ENCODE measurements at regions not wholly inside any gene's neighbourhood (a gene's known extent, or its start where the extent isn't known, plus 50 kb on each side); places are given as distances from the start of the nearest gene placed in this dataset.

DNA sequence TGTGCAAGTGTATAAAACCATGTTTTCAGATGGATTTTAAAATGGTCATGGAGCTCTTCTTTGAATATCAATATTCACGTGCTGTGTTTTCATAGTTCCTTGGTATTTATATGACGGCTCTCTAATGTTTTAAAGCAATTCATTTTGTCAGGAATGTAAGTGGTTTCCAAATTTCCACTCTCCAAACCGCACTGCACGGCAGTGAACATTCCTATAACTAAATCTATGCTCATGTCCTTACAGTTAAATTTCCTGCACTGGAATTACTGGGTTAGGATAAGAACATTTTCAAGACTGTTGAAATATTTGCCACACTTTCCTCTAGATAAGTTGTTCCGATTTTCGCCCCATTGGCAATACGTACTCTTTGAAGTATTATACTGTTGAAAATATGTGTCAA lies 398.9 kb downstream of the PMP22 start:
- DNase-seq (ENCODE audit: low spot score) (no peak), ATAC-seq (no peak)
- ChIA-PET POLR2A (no interaction called here), CTCF (no interaction called here)
- Mint-ChIP-seq H3K27ac (no peak overlapping the region), H3K9me3 (peaks cover 10% of the 10 kb centered on the region), H3K4me1 (peaks cover 4% of the 10 kb centered on the region; the same call in 1 of the 2 replicates), H3K36me3 (no peaks in the 10 kb centered on the region), H3K27me3 (ENCODE audit: low read depth) (no peaks in the 10 kb centered on the region; the same call in 1 of the 2 replicates), H3K4me3 (no peak overlapping the region)
- TF ChIP-seq OVOL2 (CRISPR knock-in tag; IDR thresholded peaks at IDR 0.05; ENCODE audit: borderline replicate concordance), result no peak
- no peak for TF ChIP-seq NFYB (CRISPR knock-in tag; conservative IDR thresholded peaks at IDR 0.05; ENCODE audit: low read depth)

DNA sequence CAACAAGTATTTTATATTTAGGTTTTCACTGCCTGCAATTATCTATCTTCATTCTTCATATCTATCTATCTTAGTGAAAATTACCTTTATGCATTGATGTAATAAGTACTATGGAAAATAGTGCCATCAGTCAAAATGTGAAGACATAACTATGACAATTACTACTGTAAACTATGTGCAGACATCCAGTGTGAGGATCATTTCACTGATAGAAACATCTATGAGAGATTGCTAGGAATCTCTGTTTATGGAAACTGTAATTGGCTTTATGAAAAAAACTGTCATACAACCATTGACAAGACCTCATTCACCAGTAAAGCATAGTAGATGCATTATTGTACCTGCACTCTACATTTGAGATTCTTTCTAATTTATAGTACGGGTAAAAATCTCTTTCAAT lies 401.0 kb downstream of the PMP22 start:
- ATAC-seq (no peak), DNase-seq (ENCODE audit: low spot score) (no peak)
- CTCF ChIA-PET, result no interaction called here
- Mint-ChIP-seq H3K36me3 (no peaks in the 10 kb centered on the region), H3K27ac (no peak overlapping the region), H3K27me3 (ENCODE audit: low read depth) (no peaks in the 10 kb centered on the region; the same call in 1 of the 2 replicates), H3K4me1 (peaks cover 7% of the 10 kb centered on the region; the same call in 1 of the 2 replicates), H3K4me3 (no peak overlapping the region), H3K9me3 (peaks cover 6% of the 10 kb centered on the region)
- TF ChIP-seq, protein P1, sequence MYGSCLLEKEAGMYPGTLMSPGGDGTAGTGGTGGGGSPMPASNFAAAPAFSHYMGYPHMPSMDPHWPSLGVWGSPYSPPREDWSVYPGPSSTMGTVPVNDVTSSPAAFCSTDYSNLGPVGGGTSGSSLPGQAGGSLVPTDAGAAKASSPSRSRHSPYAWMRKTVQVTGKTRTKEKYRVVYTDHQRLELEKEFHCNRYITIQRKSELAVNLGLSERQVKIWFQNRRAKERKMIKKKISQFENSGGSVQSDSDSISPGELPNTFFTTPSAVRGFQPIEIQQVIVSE (CRISPR knock-in tag; IDR thresholded peaks at IDR 0.05; ENCODE audit: borderline replicate concordance), result no peak
- TF ChIP-seq KAT7 (CRISPR knock-in tag; IDR thresholded peaks at IDR 0.05; ENCODE audit: borderline replicate concordance), result no peak
- TF ChIP-seq, protein P2, sequence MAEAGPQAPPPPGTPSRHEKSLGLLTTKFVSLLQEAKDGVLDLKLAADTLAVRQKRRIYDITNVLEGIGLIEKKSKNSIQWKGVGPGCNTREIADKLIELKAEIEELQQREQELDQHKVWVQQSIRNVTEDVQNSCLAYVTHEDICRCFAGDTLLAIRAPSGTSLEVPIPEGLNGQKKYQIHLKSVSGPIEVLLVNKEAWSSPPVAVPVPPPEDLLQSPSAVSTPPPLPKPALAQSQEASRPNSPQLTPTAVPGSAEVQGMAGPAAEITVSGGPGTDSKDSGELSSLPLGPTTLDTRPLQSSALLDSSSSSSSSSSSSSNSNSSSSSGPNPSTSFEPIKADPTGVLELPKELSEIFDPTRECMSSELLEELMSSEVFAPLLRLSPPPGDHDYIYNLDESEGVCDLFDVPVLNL (CRISPR knock-in tag; IDR thresholded peaks at IDR 0.05; ENCODE audit: borderline replicate concordance, low read depth), result no peak
- no peak for TF ChIP-seq NR1H2 (CRISPR knock-in tag; IDR thresholded peaks at IDR 0.05)
- no peak for TF ChIP-seq ZNF317 (CRISPR knock-in tag; IDR thresholded peaks at IDR 0.05; ENCODE audit: borderline replicate concordance, low read depth)
- TF ChIP-seq ZNF219 (CRISPR knock-in tag; IDR thresholded peaks at IDR 0.05; ENCODE audit: borderline replicate concordance), result no peak
- no peak for TF ChIP-seq FOXK1 (CRISPR knock-in tag; IDR thresholded peaks at IDR 0.05)
- TF ChIP-seq, protein P3, sequence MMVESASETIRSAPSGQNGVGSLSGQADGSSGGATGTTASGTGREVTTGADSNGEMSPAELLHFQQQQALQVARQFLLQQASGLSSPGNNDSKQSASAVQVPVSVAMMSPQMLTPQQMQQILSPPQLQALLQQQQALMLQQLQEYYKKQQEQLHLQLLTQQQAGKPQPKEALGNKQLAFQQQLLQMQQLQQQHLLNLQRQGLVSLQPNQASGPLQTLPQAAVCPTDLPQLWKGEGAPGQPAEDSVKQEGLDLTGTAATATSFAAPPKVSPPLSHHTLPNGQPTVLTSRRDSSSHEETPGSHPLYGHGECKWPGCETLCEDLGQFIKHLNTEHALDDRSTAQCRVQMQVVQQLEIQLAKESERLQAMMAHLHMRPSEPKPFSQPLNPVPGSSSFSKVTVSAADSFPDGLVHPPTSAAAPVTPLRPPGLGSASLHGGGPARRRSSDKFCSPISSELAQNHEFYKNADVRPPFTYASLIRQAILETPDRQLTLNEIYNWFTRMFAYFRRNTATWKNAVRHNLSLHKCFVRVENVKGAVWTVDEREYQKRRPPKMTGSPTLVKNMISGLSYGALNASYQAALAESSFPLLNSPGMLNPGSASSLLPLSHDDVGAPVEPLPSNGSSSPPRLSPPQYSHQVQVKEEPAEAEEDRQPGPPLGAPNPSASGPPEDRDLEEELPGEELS (CRISPR knock-in tag; IDR thresholded peaks at IDR 0.05), result no peak
- TF ChIP-seq ZNF263 (CRISPR knock-in tag; IDR thresholded peaks at IDR 0.05; ENCODE audit: low read depth), result no peak
- TF ChIP-seq GTF2I (CRISPR knock-in tag; conservative IDR thresholded peaks at IDR 0.05), result no peak
- POLR2A ChIA-PET, result no interaction called here

DNA sequence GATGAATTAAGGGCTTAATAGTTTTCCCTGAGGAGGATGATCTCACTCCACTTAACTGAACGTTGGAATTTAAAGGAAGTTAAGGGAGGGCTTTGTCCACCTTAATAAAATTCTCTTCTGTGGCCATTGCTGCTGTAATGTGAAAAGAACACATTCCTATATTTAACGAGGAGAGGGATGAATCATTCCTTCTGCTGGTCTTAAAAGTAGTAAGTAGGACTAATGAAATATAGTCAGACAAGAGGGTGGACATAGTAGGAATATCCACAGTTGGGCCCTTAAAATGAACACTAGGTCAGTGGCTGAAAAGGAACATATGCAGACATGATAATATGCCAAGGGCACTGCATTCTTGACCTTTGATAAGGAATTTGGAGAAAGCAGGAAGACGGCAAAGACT lies 405.6 kb downstream of the PMP22 start:
- POLR2A ChIA-PET, result no interaction called here
- ATAC-seq (no peak), DNase-seq (ENCODE audit: low spot score) (no peak)
- H3K4me1 Mint-ChIP-seq, result peaks cover 15% of the 10 kb centered on the region
- CTCF ChIA-PET, result interaction anchor here (2.3 kb wide), 1 partner anchor 27 kb away, joined by 7 read pairs; no protein-coding TSS in a partner anchor
- H3K4me3 Mint-ChIP-seq, result no peak overlapping the region
- H3K9me3 Mint-ChIP-seq, result peaks cover 15% of the 10 kb centered on the region
- no peak overlapping the region for H3K27ac Mint-ChIP-seq
- TF ChIP-seq RELA (CRISPR knock-in tag; IDR thresholded peaks at IDR 0.05; ENCODE audit: borderline replicate concordance), result no peak
- TF ChIP-seq, protein P4, sequence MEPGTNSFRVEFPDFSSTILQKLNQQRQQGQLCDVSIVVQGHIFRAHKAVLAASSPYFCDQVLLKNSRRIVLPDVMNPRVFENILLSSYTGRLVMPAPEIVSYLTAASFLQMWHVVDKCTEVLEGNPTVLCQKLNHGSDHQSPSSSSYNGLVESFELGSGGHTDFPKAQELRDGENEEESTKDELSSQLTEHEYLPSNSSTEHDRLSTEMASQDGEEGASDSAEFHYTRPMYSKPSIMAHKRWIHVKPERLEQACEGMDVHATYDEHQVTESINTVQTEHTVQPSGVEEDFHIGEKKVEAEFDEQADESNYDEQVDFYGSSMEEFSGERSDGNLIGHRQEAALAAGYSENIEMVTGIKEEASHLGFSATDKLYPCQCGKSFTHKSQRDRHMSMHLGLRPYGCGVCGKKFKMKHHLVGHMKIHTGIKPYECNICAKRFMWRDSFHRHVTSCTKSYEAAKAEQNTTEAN (CRISPR knock-in tag; IDR thresholded peaks at IDR 0.05), result no peak
- TF ChIP-seq JUN (CRISPR knock-in tag; IDR thresholded peaks at IDR 0.05), result no peak
- TF ChIP-seq, protein P5, sequence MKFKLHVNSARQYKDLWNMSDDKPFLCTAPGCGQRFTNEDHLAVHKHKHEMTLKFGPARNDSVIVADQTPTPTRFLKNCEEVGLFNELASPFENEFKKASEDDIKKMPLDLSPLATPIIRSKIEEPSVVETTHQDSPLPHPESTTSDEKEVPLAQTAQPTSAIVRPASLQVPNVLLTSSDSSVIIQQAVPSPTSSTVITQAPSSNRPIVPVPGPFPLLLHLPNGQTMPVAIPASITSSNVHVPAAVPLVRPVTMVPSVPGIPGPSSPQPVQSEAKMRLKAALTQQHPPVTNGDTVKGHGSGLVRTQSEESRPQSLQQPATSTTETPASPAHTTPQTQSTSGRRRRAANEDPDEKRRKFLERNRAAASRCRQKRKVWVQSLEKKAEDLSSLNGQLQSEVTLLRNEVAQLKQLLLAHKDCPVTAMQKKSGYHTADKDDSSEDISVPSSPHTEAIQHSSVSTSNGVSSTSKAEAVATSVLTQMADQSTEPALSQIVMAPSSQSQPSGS (CRISPR knock-in tag; IDR thresholded peaks at IDR 0.05; ENCODE audit: borderline replicate concordance, low read depth), result no peak
- peaks cover 2% of the 10 kb centered on the region; the same call in 1 of the 2 replicates for H3K36me3 Mint-ChIP-seq
- H3K27me3 Mint-ChIP-seq (ENCODE audit: low read depth), result no peaks in the 10 kb centered on the region; the same call in 1 of the 2 replicates

Measured in WTC11 (cell line).